ENCODE measurements at regions not wholly inside any gene's neighbourhood (a gene's known extent, or its start where the extent isn't known, plus 50 kb on each side); places are given as distances from the start of the nearest gene placed in this dataset.

GRCh38 chr6:147003186-147003585, 201.0 kb upstream of the STXBP5 start:
- no peak overlapping the region for H2AFZ ChIP-seq (ENCODE audit: low read length)
- POLR2A ChIA-PET, result no interaction called here
- BruUV-seq (replicated peaks), result no TSS peak
- intact Hi-C loops (cut with micrococcal nuclease; ENCODE audit: unreplicated experiment), result no loop called here
- TF ChIP-seq TERF1 (CRISPR knock-in tag; IDR thresholded peaks at IDR 0.05), result no peak
- TF ChIP-seq, protein P1, sequence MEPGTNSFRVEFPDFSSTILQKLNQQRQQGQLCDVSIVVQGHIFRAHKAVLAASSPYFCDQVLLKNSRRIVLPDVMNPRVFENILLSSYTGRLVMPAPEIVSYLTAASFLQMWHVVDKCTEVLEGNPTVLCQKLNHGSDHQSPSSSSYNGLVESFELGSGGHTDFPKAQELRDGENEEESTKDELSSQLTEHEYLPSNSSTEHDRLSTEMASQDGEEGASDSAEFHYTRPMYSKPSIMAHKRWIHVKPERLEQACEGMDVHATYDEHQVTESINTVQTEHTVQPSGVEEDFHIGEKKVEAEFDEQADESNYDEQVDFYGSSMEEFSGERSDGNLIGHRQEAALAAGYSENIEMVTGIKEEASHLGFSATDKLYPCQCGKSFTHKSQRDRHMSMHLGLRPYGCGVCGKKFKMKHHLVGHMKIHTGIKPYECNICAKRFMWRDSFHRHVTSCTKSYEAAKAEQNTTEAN (CRISPR knock-in tag; conservative IDR thresholded peaks at IDR 0.05), result no peak
- in situ Hi-C loops (cut with HindIII; ENCODE audit: extremely low pct_ligation_motif_present, low pct_unique_long_range_greater_than_20kb), result no loop called here
- no peaks in the 10 kb centered on the region for H4K20me1 ChIP-seq (ENCODE audit: insufficient read depth, low read length)
- H3K9ac ChIP-seq (ENCODE audit: insufficient read depth, low read depth, low read length), result no peak overlapping the region
- DNase-seq (ENCODE audit: low spot score) (no peak), ATAC-seq (no peak), FAIRE-seq (no peak)
- H3K9me3 ChIP-seq (ENCODE audit: low read length), result no peaks in the 10 kb centered on the region
- CTCF ChIA-PET (ENCODE audit: low intra/inter-chr PET ratio, low total read pairs), result no interaction called here
- no peak overlapping the region for H3K4me3 ChIP-seq (replicated peaks in 1 of 3; ENCODE audit: insufficient read depth in 1 of 3, low read depth in 2 of 3, low read length in 3 of 3)
- H3K36me3 ChIP-seq (replicated peaks in 1 of 2; ENCODE audit: control insufficient read depth in 1 of 2, insufficient read depth in 2 of 2, low read length in 2 of 2), result no peaks in the 10 kb centered on the region
- no peaks in the 10 kb centered on the region for H3K27me3 ChIP-seq (ENCODE audit: control insufficient read depth in 1 of 2, insufficient read depth in 2 of 2, low read length in 2 of 2)
- H3K27ac ChIP-seq (ENCODE audit: extremely low read length, insufficient read depth, low read length), result no peak overlapping the region
- no peaks in the 10 kb centered on the region for H3K4me1 ChIP-seq (ENCODE audit: insufficient read depth, low read length)
- H3K4me2 ChIP-seq (ENCODE audit: low read depth, low read length), result no peak overlapping the region
- no peaks in the 10 kb centered on the region for H3K79me2 ChIP-seq (ENCODE audit: insufficient read depth, low read length)

DNA sequence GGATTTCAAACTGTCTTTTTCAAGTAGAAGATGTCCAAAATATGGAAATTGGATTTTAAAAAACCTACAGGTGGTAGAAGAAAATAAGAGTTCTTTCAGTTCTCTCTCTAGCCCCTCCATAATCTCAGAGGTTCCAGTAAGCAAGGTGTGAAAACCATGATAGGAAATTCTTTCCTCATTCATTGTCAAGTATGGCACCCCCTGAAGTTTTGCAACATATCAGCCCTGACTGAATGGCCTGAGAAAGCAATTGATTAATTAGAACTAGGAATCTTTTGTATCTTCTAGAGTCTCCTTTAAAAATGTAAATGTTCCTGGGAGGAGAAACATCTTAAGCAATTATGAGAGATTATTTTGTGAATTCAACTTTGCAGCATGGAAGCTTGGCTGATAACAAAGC, 198.7 kb upstream of the STXBP5 start:
- no peak overlapping the region for H3K4me2 ChIP-seq (ENCODE audit: low read depth, low read length)
- intact Hi-C loops (cut with micrococcal nuclease; ENCODE audit: unreplicated experiment), result no loop called here
- ChIA-PET POLR2A (no interaction called here), CTCF (ENCODE audit: low intra/inter-chr PET ratio, low total read pairs) (no interaction called here)
- DNase-seq (ENCODE audit: low spot score) (no peak), FAIRE-seq (no peak), ATAC-seq (no peak)
- H3K9me3 ChIP-seq (ENCODE audit: low read length), result no peaks in the 10 kb centered on the region
- TF ChIP-seq STAG1 (CRISPR knock-in tag; IDR thresholded peaks at IDR 0.05) (0 out of 2 replicates have a peak, but pooled peaks have one; percentile 2), HDAC2 (CRISPR knock-in tag; IDR thresholded peaks at IDR 0.05) (no peak)
- no peaks in the 10 kb centered on the region for H3K4me1 ChIP-seq (ENCODE audit: insufficient read depth, low read length)
- BruUV-seq (replicated peaks), result no TSS peak
- H3K9ac ChIP-seq (ENCODE audit: insufficient read depth, low read depth, low read length), result no peak overlapping the region
- in situ Hi-C loops (cut with HindIII; ENCODE audit: extremely low pct_ligation_motif_present, low pct_unique_long_range_greater_than_20kb), result no loop called here
- H2AFZ ChIP-seq (ENCODE audit: low read length), result no peak overlapping the region
- H4K20me1 ChIP-seq (ENCODE audit: insufficient read depth, low read length), result no peaks in the 10 kb centered on the region
- no peaks in the 10 kb centered on the region for H3K36me3 ChIP-seq (replicated peaks in 1 of 2; ENCODE audit: control insufficient read depth in 1 of 2, insufficient read depth in 2 of 2, low read length in 2 of 2)
- no peaks in the 10 kb centered on the region for H3K27me3 ChIP-seq (ENCODE audit: control insufficient read depth in 1 of 2, insufficient read depth in 2 of 2, low read length in 2 of 2)
- H3K4me3 ChIP-seq (replicated peaks in 1 of 3; ENCODE audit: insufficient read depth in 1 of 3, low read depth in 2 of 3, low read length in 3 of 3), result no peak overlapping the region
- no peaks in the 10 kb centered on the region for H3K79me2 ChIP-seq (ENCODE audit: insufficient read depth, low read length)
- no peak overlapping the region for H3K27ac ChIP-seq (ENCODE audit: extremely low read length, insufficient read depth, low read length)
